GM19395 (cell line): ENCODE measurements at regions not wholly inside any gene's neighbourhood (a gene's known extent, or its start where the extent isn't known, plus 50 kb on each side); places are given as distances from the start of the nearest gene placed in this dataset.

Experiments
- ATAC-seq: cut with Tn5 transposase; IDR thresholded peaks from one replicate; pipeline ENCODE4 v1.9.1; 2021; ENCODE audit warnings: mild to moderate bottlenecking, moderate library complexity; ENCODE audit not compliant: unreplicated experiment

- ATAC-seq: no peak
Measured at GRCh38 chr17:72360386-72360940, 239.6 kb downstream of the SOX9 start.

- no peak for ATAC-seq
Measured at GRCh38 chr17:72361892-72362291, 241.1 kb downstream of the SOX9 start.

GRCh38 chr17:72362376-72363088 is 241.7 kb downstream of the SOX9 start:
- ATAC-seq: no peak

- no peak for ATAC-seq
Measured at GRCh38 chr17:72363089-72363610, 242.3 kb downstream of the SOX9 start.

- no peak for ATAC-seq
Measured at GRCh38 chr17:72365857-72366414, 245.1 kb downstream of the SOX9 start.

GRCh38 chr17:72366626-72367025 is 245.8 kb downstream of the SOX9 start:
- no peak for ATAC-seq

GRCh38 chr17:72368191-72368590 is 247.4 kb downstream of the SOX9 start:
- ATAC-seq: no peak

GRCh38 chr17:72369366-72369765 is 248.5 kb downstream of the SOX9 start:
- no peak for ATAC-seq

- ATAC-seq: no peak
Measured at GRCh38 chr17:72370819-72371218, 250.0 kb downstream of the SOX9 start.

GRCh38 chr17:72372185-72372584 is 251.4 kb downstream of the SOX9 start:
- ATAC-seq: no peak

- no peak for ATAC-seq
Measured at GRCh38 chr17:72373910-72374741, 253.3 kb downstream of the SOX9 start.

GRCh38 chr17:72376526-72377345 is 255.9 kb downstream of the SOX9 start:
- no peak for ATAC-seq

- no peak for ATAC-seq
Measured at GRCh38 chr17:72378414-72379390, 257.9 kb downstream of the SOX9 start.

GRCh38 chr17:72379516-72379915 is 258.7 kb downstream of the SOX9 start:
- ATAC-seq: no peak

- ATAC-seq: no peak
Measured at GRCh38 chr17:72380120-72380519, 259.3 kb downstream of the SOX9 start.

GRCh38 chr17:72380737-72381136 is 259.9 kb downstream of the SOX9 start:
- no peak for ATAC-seq

- ATAC-seq: no peak
Measured at GRCh38 chr17:72381597-72382397, 261.0 kb downstream of the SOX9 start.

GRCh38 chr17:72382971-72383722 is 262.3 kb downstream of the SOX9 start:
- ATAC-seq: no peak
